ENCODE measurements at regions not wholly inside any gene's neighbourhood (a gene's known extent, or its start where the extent isn't known, plus 50 kb on each side); places are given as distances from the start of the nearest gene placed in this dataset.
"Not testable (repeated sequence)": the region's sequence is repeated elsewhere in the genome, so short reads cannot be mapped to it uniquely, and the experiment has no call there.

- no peak for TF ChIP-seq ZNF274 (IDR thresholded peaks at IDR 0.05; ENCODE audit: low read depth, low read length)
- H3K4me3 ChIP-seq (ENCODE audit: low read length), result no peak overlapping the region
Measured at GRCh38 chr5:96329886-96330529, 103.0 kb downstream of the PCSK1 start.

DNA sequence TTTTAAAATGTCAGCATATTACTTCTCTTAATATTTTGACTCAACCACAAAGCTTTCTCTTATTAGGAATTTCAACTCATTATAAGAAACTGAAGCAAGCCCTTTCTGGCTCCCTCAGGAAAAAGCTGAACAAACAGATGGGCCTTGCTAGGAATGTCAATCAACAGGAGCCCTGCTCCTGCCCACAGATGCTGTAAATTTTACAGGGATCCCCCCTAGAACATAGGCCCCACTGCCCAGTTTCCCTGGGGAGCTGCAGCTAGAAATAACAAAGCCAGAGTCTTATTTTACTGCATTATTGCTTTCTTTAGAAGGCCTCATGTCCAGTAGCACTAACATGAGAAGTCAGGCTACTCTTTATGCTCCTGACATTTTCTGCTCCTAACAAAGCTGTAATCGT, 103.8 kb downstream of the PCSK1 start:
- no peak overlapping the region for H3K4me3 ChIP-seq (ENCODE audit: low read length)
- TF ChIP-seq ZNF274 (IDR thresholded peaks at IDR 0.05; ENCODE audit: low read depth, low read length), result no peak

DNA sequence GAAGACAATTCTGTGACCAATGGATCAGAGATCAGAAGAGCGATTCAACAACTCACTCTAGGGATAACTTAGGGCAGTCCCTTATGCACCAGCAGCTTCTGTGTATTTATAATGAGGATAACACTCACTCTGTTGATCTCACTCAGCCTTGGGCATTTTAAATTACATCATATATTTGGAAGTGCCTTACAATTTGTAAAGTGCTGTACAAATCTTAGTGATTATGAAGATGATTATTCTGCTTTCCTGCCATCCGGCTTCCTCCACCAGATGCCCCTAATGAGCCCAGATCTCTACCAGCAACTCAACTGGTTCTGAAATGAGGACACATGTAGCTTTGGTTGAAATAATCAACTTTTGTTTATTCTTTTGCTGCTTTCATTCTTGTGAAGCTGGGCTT, 105.3 kb downstream of the PCSK1 start:
- no peak for TF ChIP-seq ZNF274 (IDR thresholded peaks at IDR 0.05; ENCODE audit: low read depth, low read length)
- H3K4me3 ChIP-seq (ENCODE audit: low read length), result no peak overlapping the region

GRCh38 chr5:96326902-96327301, 106.1 kb downstream of the PCSK1 start:
- TF ChIP-seq ZNF274 (IDR thresholded peaks at IDR 0.05; ENCODE audit: low read depth, low read length), result no peak
- H3K4me3 ChIP-seq (ENCODE audit: low read length), result no peak overlapping the region

DNA sequence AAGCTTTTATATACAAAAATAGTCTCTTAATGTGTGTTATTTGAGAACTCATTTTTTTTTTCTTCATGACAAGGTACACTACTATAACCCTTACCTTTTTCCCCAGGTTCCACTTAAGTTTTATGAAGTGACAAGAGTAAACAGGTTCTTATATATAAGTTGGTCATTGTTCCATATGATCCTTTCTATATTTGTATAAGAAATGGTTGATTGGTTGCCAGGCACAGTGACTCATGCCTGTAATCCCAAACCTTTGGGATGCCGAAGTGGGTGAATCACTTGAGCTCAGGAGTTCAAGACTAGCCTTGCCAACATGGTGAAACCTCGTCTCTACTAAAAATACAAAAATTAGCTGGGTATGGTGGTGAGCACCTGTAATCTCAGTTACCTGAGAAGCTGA, 108.3 kb downstream of the PCSK1 start:
- no peak overlapping the region for H3K4me3 ChIP-seq (ENCODE audit: low read length)
- no peak for TF ChIP-seq ZNF274 (IDR thresholded peaks at IDR 0.05; ENCODE audit: low read depth, low read length)

DNA sequence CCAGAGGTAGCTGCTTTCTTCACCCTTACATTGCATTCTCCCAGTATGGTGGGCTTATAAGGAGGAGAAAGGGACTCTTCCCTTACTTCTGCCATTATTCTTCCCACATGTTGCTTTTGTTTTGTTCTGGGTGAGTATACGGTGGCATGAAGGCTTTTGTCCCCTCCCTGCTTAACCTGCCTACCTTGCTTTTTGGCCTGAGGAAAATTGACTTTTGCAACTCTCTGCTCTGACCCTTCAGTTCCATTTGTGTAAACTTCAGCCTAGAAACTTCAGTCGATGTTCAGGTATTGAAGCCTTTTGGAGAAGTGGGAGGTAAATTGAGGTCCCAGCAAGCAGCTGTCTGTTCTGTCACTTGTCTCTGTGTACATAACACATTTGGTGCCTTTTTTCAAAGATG, 110.2 kb downstream of the PCSK1 start:
- no peak overlapping the region for H3K4me3 ChIP-seq (ENCODE audit: low read length)

GRCh38 chr5:96322217-96322616, 110.8 kb downstream of the PCSK1 start:
- H3K4me3 ChIP-seq (ENCODE audit: low read length), result no peak overlapping the region
- no peak for TF ChIP-seq ZNF274 (IDR thresholded peaks at IDR 0.05; ENCODE audit: low read depth, low read length)

More for the DNA sequence above, 110.2 kb downstream of the PCSK1 start:
- TF ChIP-seq ZNF274 (IDR thresholded peaks at IDR 0.05; ENCODE audit: low read depth, low read length), result no peak

- H3K4me3 ChIP-seq (ENCODE audit: low read length), result no peak overlapping the region
- no peak for TF ChIP-seq ZNF274 (IDR thresholded peaks at IDR 0.05; ENCODE audit: low read depth, low read length)
Measured at GRCh38 chr5:96321345-96321744, 111.7 kb downstream of the PCSK1 start.

GRCh38 chr5:96320797-96321196, 112.3 kb downstream of the PCSK1 start:
- no peak for TF ChIP-seq ZNF274 (IDR thresholded peaks at IDR 0.05; ENCODE audit: low read depth, low read length)
- H3K4me3 ChIP-seq (ENCODE audit: low read length), result no peak overlapping the region

- not testable (repeated sequence) for H3K4me3 ChIP-seq (ENCODE audit: low read length)
Measured at GRCh38 chr5:96319981-96320739, 112.9 kb downstream of the PCSK1 start.

DNA sequence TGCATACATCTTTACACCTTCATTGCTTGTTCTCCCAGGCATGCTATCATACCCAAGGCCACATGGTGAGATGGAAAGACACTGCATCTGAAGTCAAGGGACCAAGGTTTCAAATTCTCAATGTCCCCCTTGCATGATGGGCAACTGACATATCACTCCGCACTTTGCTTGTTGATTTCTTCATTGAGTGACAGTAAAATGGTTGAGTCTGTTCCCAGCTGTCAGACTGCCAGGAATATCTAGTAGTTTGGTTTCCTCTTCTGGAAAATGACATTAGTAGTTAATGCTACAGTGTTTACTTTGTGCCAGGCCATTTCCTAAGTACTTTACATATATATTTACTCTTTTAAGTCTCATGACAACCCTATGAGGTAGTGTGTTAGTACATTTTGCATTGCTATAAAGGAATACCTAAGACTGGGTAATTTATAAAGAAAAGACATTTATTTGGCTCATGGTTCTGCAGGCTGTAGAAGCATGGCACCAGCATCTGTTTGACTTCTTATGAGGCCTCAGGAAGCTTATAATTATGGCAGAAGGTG, 114.4 kb downstream of the PCSK1 start:
- TF ChIP-seq ZNF274 (IDR thresholded peaks at IDR 0.05; ENCODE audit: low read depth, low read length), result no peak
- H3K4me3 ChIP-seq (ENCODE audit: low read length), result no peak overlapping the region

DNA sequence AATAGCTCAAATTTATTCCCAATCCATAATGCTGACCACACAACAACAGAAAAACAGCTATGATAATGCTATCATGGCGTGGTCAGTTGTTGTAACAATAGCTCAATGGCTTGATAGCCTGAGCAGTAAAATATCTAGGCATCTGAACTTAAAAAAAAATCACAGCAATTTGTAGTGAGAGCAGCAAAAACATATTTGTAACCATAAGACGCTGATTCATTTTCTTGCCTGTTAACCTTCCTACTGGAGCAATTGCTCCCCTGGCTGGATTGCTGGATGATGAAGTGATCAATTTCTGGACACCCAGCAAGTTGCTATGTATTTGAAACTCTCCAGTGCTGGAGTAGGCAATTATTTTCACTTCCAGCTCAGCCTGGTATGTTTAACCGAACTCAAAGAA, 115.1 kb downstream of the PCSK1 start:
- H3K4me3 ChIP-seq (ENCODE audit: low read length), result no peak overlapping the region
- TF ChIP-seq ZNF274 (IDR thresholded peaks at IDR 0.05; ENCODE audit: low read depth, low read length), result no peak

GRCh38 chr5:96316487-96316886, 116.6 kb downstream of the PCSK1 start:
- no peak for TF ChIP-seq ZNF274 (IDR thresholded peaks at IDR 0.05; ENCODE audit: low read depth, low read length)
- no peak overlapping the region for H3K4me3 ChIP-seq (ENCODE audit: low read length)

DNA sequence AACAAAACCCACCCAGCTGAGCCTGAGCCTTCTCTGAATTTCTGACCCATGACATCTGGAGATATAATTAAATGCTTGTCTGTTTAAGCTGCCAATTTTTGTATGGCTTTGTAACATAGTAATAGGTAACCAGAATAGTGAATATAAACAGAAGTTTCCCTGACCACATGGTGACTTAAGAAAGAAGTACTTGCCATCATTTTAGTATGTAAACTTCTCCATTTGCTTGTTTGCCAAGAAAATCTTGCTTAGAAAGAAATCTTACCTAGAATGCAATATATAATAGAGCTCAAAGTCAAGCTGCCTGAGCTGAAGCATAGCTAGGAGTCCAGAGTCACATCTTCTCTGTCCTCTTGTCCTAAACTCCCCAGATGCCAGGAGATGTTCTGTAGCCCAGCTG, 117.0 kb downstream of the PCSK1 start:
- no peak overlapping the region for H3K4me3 ChIP-seq (ENCODE audit: low read length)
- no peak for TF ChIP-seq ZNF274 (IDR thresholded peaks at IDR 0.05; ENCODE audit: low read depth, low read length)

- H3K4me3 ChIP-seq (ENCODE audit: low read length), result peak overlapping the region; percentile 4; the same call in 1 of the 2 replicates
- no peak for TF ChIP-seq ZNF274 (IDR thresholded peaks at IDR 0.05; ENCODE audit: low read depth, low read length)
Measured at GRCh38 chr5:96315431-96315830, 117.6 kb downstream of the PCSK1 start.
